Trophoblast cell (in vitro differentiated cells and primary cell): ENCODE measurements at regions not wholly inside any gene's neighbourhood (a gene's known extent, or its start where the extent isn't known, plus 50 kb on each side); places are given as distances from the start of the nearest gene placed in this dataset.

Experiments
- DNase-seq, 2 donors: peaks; one replicate each; pipeline ENCODE4 v3.0.0-alpha.2; 2016
- H2AFZ ChIP-seq: 2 replicates; pipeline ENCODE4 v1.6.1; 2013; ENCODE audit warnings: low read length, moderate library complexity, mild to moderate bottlenecking; ENCODE audit not compliant: insufficient read depth, poor library complexity
- H2AK5ac ChIP-seq: 2 replicates; pipeline ENCODE4 v1.6.1; 2013; ENCODE audit warnings: mild to moderate bottlenecking, low read length
- H2BK120ac ChIP-seq: 2 replicates; pipeline ENCODE4 v1.6.1; 2013; ENCODE audit warnings: low read length, mild to moderate bottlenecking, moderate library complexity; ENCODE audit not compliant: insufficient read depth, poor library complexity
- H2BK12ac ChIP-seq: 2 replicates; pipeline ENCODE4 v1.6.1; 2013; ENCODE audit warnings: mild to moderate bottlenecking, low read length, moderate library complexity
- H2BK5ac ChIP-seq: 2 replicates; pipeline ENCODE4 v1.6.1; 2013; ENCODE audit warnings: low read length, low read depth, moderate library complexity, mild to moderate bottlenecking; ENCODE audit not compliant: poor library complexity
- H3K14ac ChIP-seq: 2 replicates; pipeline ENCODE4 v1.6.1; 2013; ENCODE audit warnings: mild to moderate bottlenecking, low read length
- H3K18ac ChIP-seq: 2 replicates; pipeline ENCODE4 v1.6.1; 2013; ENCODE audit warnings: mild to moderate bottlenecking, low read length
- H3K23ac ChIP-seq: 2 replicates; pipeline ENCODE4 v1.6.1; 2013; ENCODE audit warnings: low read length
- H3K27ac ChIP-seq: 2 replicates; pipeline ENCODE4 v1.5.1; 2013; ENCODE audit warnings: low read depth, mild to moderate bottlenecking, inconsistent platforms, low read length, moderate library complexity
- H3K27me3 ChIP-seq: 2 replicates; pipeline ENCODE4 v1.6.1; 2013; ENCODE audit warnings: inconsistent platforms, mild to moderate bottlenecking, low read length, moderate library complexity; ENCODE audit not compliant: insufficient read depth
- H3K36me3 ChIP-seq, 2 experiments: 1 replicate in 1 of 2; 2 replicates in 1 of 2; pipeline ENCODE4 v1.6.1; 2013; ENCODE audit warnings: low read length in 2 of 2, mild to moderate bottlenecking in 2 of 2, moderate library complexity in 1 of 2; ENCODE audit not compliant: insufficient read depth in 2 of 2, control insufficient read depth in 1 of 2
- H3K4ac ChIP-seq: 2 replicates; pipeline ENCODE4 v1.6.1; 2013; ENCODE audit warnings: low read depth, mild to moderate bottlenecking, low read length, moderate library complexity
- H3K4me1 ChIP-seq, 2 experiments: 1 replicate in 1 of 2; 2 replicates in 1 of 2; pipeline ENCODE4 v1.6.1; 2013; ENCODE audit warnings: low read length in 2 of 2, mild to moderate bottlenecking in 2 of 2, moderate library complexity in 1 of 2; ENCODE audit not compliant: insufficient read depth in 2 of 2, control insufficient read depth in 1 of 2
- H3K4me2 ChIP-seq: 2 replicates; pipeline ENCODE4 v1.6.1; 2013; ENCODE audit warnings: inconsistent platforms, mild to moderate bottlenecking, low read length, moderate library complexity
- H3K4me3 ChIP-seq: 2 replicates; pipeline ENCODE4 v1.5.1; 2013; ENCODE audit warnings: mild to moderate bottlenecking, low read depth, low read length, inconsistent platforms
- H3K79me1 ChIP-seq: one replicate; pipeline ENCODE4 v1.6.1; 2013; ENCODE audit warnings: low read length
- H3K79me2 ChIP-seq: 2 replicates; pipeline ENCODE4 v1.6.1; 2013; ENCODE audit warnings: low read length, mild to moderate bottlenecking; ENCODE audit not compliant: control insufficient read depth, insufficient read depth, poor library complexity
- H3K9ac ChIP-seq: 2 replicates; pipeline ENCODE4 v1.6.1; 2013; ENCODE audit warnings: mild to moderate bottlenecking, low read length
- H3K9me3 ChIP-seq: 2 replicates; pipeline ENCODE4 v1.6.1; 2013; ENCODE audit warnings: low read depth, mild to moderate bottlenecking, control low read depth, inconsistent platforms, low read length; ENCODE audit not compliant: insufficient read depth
- H4K12ac ChIP-seq: 2 replicates; pipeline ENCODE4 v1.6.1; 2013; ENCODE audit warnings: low read depth, mild to moderate bottlenecking, low read length, moderate library complexity
- H4K8ac ChIP-seq: 2 replicates; pipeline ENCODE4 v1.6.1; 2013; ENCODE audit warnings: low read depth, mild to moderate bottlenecking, low read length, moderate library complexity
- H4K91ac ChIP-seq: one replicate; pipeline ENCODE4 v1.6.1; 2013; ENCODE audit warnings: low read depth, mild to moderate bottlenecking, low read length, moderate library complexity
- WGBS: extraction: QIAGEN DNeasy Blood & Tissue Kit; methylation state at CpG from one replicate; pipeline ENCODE4 v1.1.7; 2013; ENCODE audit warnings: missing lambda C conversion rate; ENCODE audit not compliant: insufficient read length, insufficient coverage; ENCODE audit errors: extremely low coverage; 5-methylcytosine and 5-hydroxymethylcytosine counted together

DNA sequence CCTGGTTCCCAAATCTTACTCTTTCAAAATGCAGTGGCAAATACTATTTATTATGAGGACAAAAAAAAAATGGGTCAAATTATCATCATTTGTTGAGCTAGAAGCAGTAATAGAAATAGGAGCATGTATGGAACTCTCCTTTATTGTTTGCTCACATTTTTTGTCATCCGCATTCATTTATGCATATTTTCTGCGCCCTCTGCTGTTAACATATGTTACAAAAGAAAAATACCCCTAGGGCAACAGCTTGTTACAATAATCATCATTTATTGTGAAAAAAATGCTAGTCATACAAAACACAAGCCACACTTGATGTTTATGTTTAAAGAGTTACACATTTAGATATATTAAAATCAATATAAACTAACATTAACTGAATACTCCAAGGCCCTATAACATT lies 328.2 kb downstream of the TUSC1 start:
- Histone ChIP-seq H4K8ac (no peak overlapping the region), H3K4me1 (no peaks in the 10 kb centered on the region), H4K91ac (no peak overlapping the region), H2BK120ac (no peak overlapping the region), H3K9ac (no peak overlapping the region), H3K79me2 (no peaks in the 10 kb centered on the region), H3K14ac (no peak overlapping the region), H2AFZ (no peak overlapping the region), H3K23ac (no peak overlapping the region), H3K4me3 (no peak overlapping the region), H2BK5ac (no peak overlapping the region), H3K9me3 (no peaks in the 10 kb centered on the region), H3K4ac (no peak overlapping the region), H3K18ac (no peak overlapping the region), H3K27me3 (no peaks in the 10 kb centered on the region), H3K4me2 (no peak overlapping the region), H3K36me3 (no peaks in the 10 kb centered on the region), H2AK5ac (no peak overlapping the region), H3K27ac (no peak overlapping the region), H3K79me1 (no peaks in the 10 kb centered on the region), H4K12ac (no peak overlapping the region), H2BK12ac (no peak overlapping the region)
- peak in 1 of 2 donors; percentile 76 for DNase-seq
- no CpG with 5 or more reads among the region's 2 CpGs for WGBS

- H3K4me3 ChIP-seq: no peak overlapping the region
- H3K4me1 ChIP-seq: no peaks in the 10 kb centered on the region
- no peak overlapping the region for H3K14ac ChIP-seq
- no peak overlapping the region for H3K4me2 ChIP-seq
- no peak overlapping the region for H3K27ac ChIP-seq
- no peaks in the 10 kb centered on the region for H3K79me2 ChIP-seq
- no peak overlapping the region for H2AFZ ChIP-seq
- no peak overlapping the region for H3K4ac ChIP-seq
- no peak overlapping the region for H4K91ac ChIP-seq
- DNase-seq: no peak
- no peak overlapping the region for H2BK5ac ChIP-seq
- no peaks in the 10 kb centered on the region for H3K36me3 ChIP-seq
- H3K9me3 ChIP-seq: no peaks in the 10 kb centered on the region
- no peaks in the 10 kb centered on the region for H3K79me1 ChIP-seq
- H3K9ac ChIP-seq: no peak overlapping the region
- H3K23ac ChIP-seq: no peak overlapping the region
- H3K27me3 ChIP-seq: no peaks in the 10 kb centered on the region
- no peak overlapping the region for H2BK120ac ChIP-seq
- H4K12ac ChIP-seq: no peak overlapping the region
- no peak overlapping the region for H4K8ac ChIP-seq
- no CpG with 5 or more reads among the region's 8 CpGs for WGBS
- no peak overlapping the region for H2BK12ac ChIP-seq
- no peak overlapping the region for H2AK5ac ChIP-seq
- no peak overlapping the region for H3K18ac ChIP-seq
Measured at GRCh38 chr9:25322142-25322541, 356.1 kb downstream of the TUSC1 start.

GRCh38 chr9:25310961-25311360 lies 367.3 kb downstream of the TUSC1 start:
- Histone ChIP-seq H3K4ac (no peak overlapping the region), H4K91ac (no peak overlapping the region), H3K4me1 (no peaks in the 10 kb centered on the region), H3K9me3 (no peaks in the 10 kb centered on the region), H3K4me3 (no peak overlapping the region), H3K14ac (no peak overlapping the region), H4K8ac (no peak overlapping the region), H3K79me2 (no peaks in the 10 kb centered on the region), H3K18ac (no peak overlapping the region), H2AFZ (no peak overlapping the region), H4K12ac (no peak overlapping the region), H3K27me3 (no peaks in the 10 kb centered on the region), H2AK5ac (no peak overlapping the region), H2BK5ac (no peak overlapping the region), H2BK12ac (no peak overlapping the region), H3K36me3 (no peaks in the 10 kb centered on the region), H3K4me2 (no peak overlapping the region), H2BK120ac (no peak overlapping the region), H3K9ac (no peak overlapping the region), H3K79me1 (no peaks in the 10 kb centered on the region), H3K27ac (no peak overlapping the region), H3K23ac (no peak overlapping the region)
- WGBS: no CpG with 5 or more reads among the region's 1 CpG
- no peak for DNase-seq

DNA sequence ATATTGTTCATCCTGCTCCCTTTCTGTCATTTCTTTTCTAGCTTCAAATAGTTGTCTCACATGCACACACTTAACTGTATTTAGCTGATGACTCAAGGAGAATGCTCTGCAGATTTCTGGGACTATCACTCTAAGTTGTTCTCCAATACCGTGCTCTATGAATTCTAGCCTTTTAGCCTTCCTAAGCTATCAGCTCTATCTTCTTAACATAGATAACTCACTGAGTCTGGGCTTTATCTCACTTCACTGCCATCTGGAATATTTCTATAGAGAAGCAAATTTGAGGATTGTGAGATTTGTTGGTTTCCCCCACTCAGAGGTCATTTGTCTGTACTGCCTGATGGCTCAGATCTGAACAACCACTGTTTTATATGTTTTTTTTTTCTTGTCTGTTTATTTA lies 369.7 kb downstream of the TUSC1 start:
- Histone ChIP-seq H3K79me1 (no peaks in the 10 kb centered on the region), H3K23ac (no peak overlapping the region), H4K12ac (no peak overlapping the region), H3K36me3 (no peaks in the 10 kb centered on the region), H4K91ac (no peak overlapping the region), H4K8ac (no peak overlapping the region), H3K27me3 (no peaks in the 10 kb centered on the region), H2AFZ (no peak overlapping the region), H2BK120ac (no peak overlapping the region), H3K4me2 (no peak overlapping the region), H3K9ac (no peak overlapping the region), H3K18ac (no peak overlapping the region), H2BK5ac (no peak overlapping the region), H2BK12ac (no peak overlapping the region), H3K79me2 (no peaks in the 10 kb centered on the region), H3K4ac (no peak overlapping the region), H3K9me3 (no peaks in the 10 kb centered on the region), H3K4me3 (no peak overlapping the region), H3K27ac (no peak overlapping the region), H2AK5ac (no peak overlapping the region), H3K4me1 (no peaks in the 10 kb centered on the region), H3K14ac (no peak overlapping the region)
- DNase-seq: peak in 1 of 2 donors; percentile 42
- no CpG with 5 or more reads among the region's 1 CpG for WGBS
